ENCODE measurements at regions not wholly inside any gene's neighbourhood (a gene's known extent, or its start where the extent isn't known, plus 50 kb on each side); places are given as distances from the start of the nearest gene placed in this dataset.

- H3K27ac Mint-ChIP-seq, result no peak overlapping the region
- H3K9me3 Mint-ChIP-seq, result no peaks in the 10 kb centered on the region
- no peaks in the 10 kb centered on the region for H3K36me3 Mint-ChIP-seq (ENCODE audit: low read depth)
- H3K4me1 Mint-ChIP-seq (ENCODE audit: low read depth), result no peaks in the 10 kb centered on the region
- no peak for DNase-seq (ENCODE audit: low spot score)
- H3K4me3 Mint-ChIP-seq, result no peak overlapping the region
- H3K27me3 Mint-ChIP-seq (ENCODE audit: low read depth), result no peaks in the 10 kb centered on the region
These were observed 202.3 kb downstream of the KIF21A start for GRCh38 chr12:39240587-39240986.

GRCh38 chr12:39239490-39240486 is 203.1 kb downstream of the KIF21A start:
- no peaks in the 10 kb centered on the region for H3K36me3 Mint-ChIP-seq (ENCODE audit: low read depth)
- H3K4me3 Mint-ChIP-seq, result no peak overlapping the region
- no peak overlapping the region for H3K27ac Mint-ChIP-seq
- no peaks in the 10 kb centered on the region for H3K4me1 Mint-ChIP-seq (ENCODE audit: low read depth)
- no peaks in the 10 kb centered on the region for H3K9me3 Mint-ChIP-seq
- H3K27me3 Mint-ChIP-seq (ENCODE audit: low read depth), result no peaks in the 10 kb centered on the region
- no peak for DNase-seq (ENCODE audit: low spot score)

- H3K27ac Mint-ChIP-seq, result no peak overlapping the region
- H3K9me3 Mint-ChIP-seq, result no peaks in the 10 kb centered on the region
- no peaks in the 10 kb centered on the region for H3K36me3 Mint-ChIP-seq (ENCODE audit: low read depth)
- no peaks in the 10 kb centered on the region for H3K27me3 Mint-ChIP-seq (ENCODE audit: low read depth)
- no peak for DNase-seq (ENCODE audit: low spot score)
- H3K4me1 Mint-ChIP-seq (ENCODE audit: low read depth), result no peaks in the 10 kb centered on the region
- H3K4me3 Mint-ChIP-seq, result no peak overlapping the region
These were observed 205.9 kb downstream of the KIF21A start for GRCh38 chr12:39237004-39237403.

GRCh38 chr12:39235990-39236767 is 206.7 kb downstream of the KIF21A start:
- no peak for DNase-seq (ENCODE audit: low spot score)
- Mint-ChIP-seq H3K4me3 (no peak overlapping the region), H3K4me1 (ENCODE audit: low read depth) (no peaks in the 10 kb centered on the region), H3K36me3 (ENCODE audit: low read depth) (no peaks in the 10 kb centered on the region), H3K27ac (no peak overlapping the region), H3K9me3 (no peaks in the 10 kb centered on the region), H3K27me3 (ENCODE audit: low read depth) (no peaks in the 10 kb centered on the region)

GRCh38 chr12:39230086-39230485 is 212.8 kb downstream of the KIF21A start:
- no peaks in the 10 kb centered on the region for H3K9me3 Mint-ChIP-seq
- no peaks in the 10 kb centered on the region for H3K27me3 Mint-ChIP-seq (ENCODE audit: low read depth)
- no peaks in the 10 kb centered on the region for H3K4me1 Mint-ChIP-seq (ENCODE audit: low read depth)
- H3K27ac Mint-ChIP-seq, result no peak overlapping the region
- H3K4me3 Mint-ChIP-seq, result no peak overlapping the region
- no peak for DNase-seq (ENCODE audit: low spot score)
- no peaks in the 10 kb centered on the region for H3K36me3 Mint-ChIP-seq (ENCODE audit: low read depth)

GRCh38 chr12:39227218-39227617 is 215.7 kb downstream of the KIF21A start:
- H3K4me3 Mint-ChIP-seq, result no peak overlapping the region
- no peak overlapping the region for H3K27ac Mint-ChIP-seq
- H3K9me3 Mint-ChIP-seq, result no peaks in the 10 kb centered on the region
- H3K36me3 Mint-ChIP-seq (ENCODE audit: low read depth), result no peaks in the 10 kb centered on the region
- no peak for DNase-seq (ENCODE audit: low spot score)
- no peaks in the 10 kb centered on the region for H3K4me1 Mint-ChIP-seq (ENCODE audit: low read depth)
- H3K27me3 Mint-ChIP-seq (ENCODE audit: low read depth), result no peaks in the 10 kb centered on the region

- no peaks in the 10 kb centered on the region for H3K9me3 Mint-ChIP-seq
- no peaks in the 10 kb centered on the region for H3K4me1 Mint-ChIP-seq (ENCODE audit: low read depth)
- H3K27ac Mint-ChIP-seq, result no peak overlapping the region
- no peak for DNase-seq (ENCODE audit: low spot score)
- H3K36me3 Mint-ChIP-seq (ENCODE audit: low read depth), result no peaks in the 10 kb centered on the region
- H3K4me3 Mint-ChIP-seq, result no peak overlapping the region
- no peaks in the 10 kb centered on the region for H3K27me3 Mint-ChIP-seq (ENCODE audit: low read depth)
These were observed 217.9 kb downstream of the KIF21A start for GRCh38 chr12:39224971-39225370.

- Mint-ChIP-seq H3K27ac (no peak overlapping the region), H3K27me3 (ENCODE audit: low read depth) (no peaks in the 10 kb centered on the region), H3K4me1 (ENCODE audit: low read depth) (no peaks in the 10 kb centered on the region), H3K36me3 (ENCODE audit: low read depth) (no peaks in the 10 kb centered on the region), H3K9me3 (peaks cover 11% of the 10 kb centered on the region), H3K4me3 (no peak overlapping the region)
- DNase-seq (ENCODE audit: low spot score), result no peak
These were observed 237.0 kb downstream of the KIF21A start for GRCh38 chr12:39205969-39206368.

GRCh38 chr12:39199351-39199750 is 243.6 kb downstream of the KIF21A start:
- no peaks in the 10 kb centered on the region for H3K27me3 Mint-ChIP-seq (ENCODE audit: low read depth)
- no peak overlapping the region for H3K4me3 Mint-ChIP-seq

GRCh38 chr12:39188689-39189088 is 254.2 kb downstream of the KIF21A start:
- Mint-ChIP-seq H3K9me3 (no peaks in the 10 kb centered on the region), H3K36me3 (ENCODE audit: low read depth) (no peaks in the 10 kb centered on the region), H3K27me3 (ENCODE audit: low read depth) (no peaks in the 10 kb centered on the region), H3K4me3 (no peak overlapping the region), H3K27ac (no peak overlapping the region), H3K4me1 (ENCODE audit: low read depth) (no peaks in the 10 kb centered on the region)
- no peak for DNase-seq (ENCODE audit: low spot score)

More at GRCh38 chr12:39199351-39199750, 243.6 kb downstream of the KIF21A start:
- no peaks in the 10 kb centered on the region for H3K36me3 Mint-ChIP-seq (ENCODE audit: low read depth)
- H3K9me3 Mint-ChIP-seq, result peaks cover 13% of the 10 kb centered on the region
- H3K4me1 Mint-ChIP-seq (ENCODE audit: low read depth), result no peaks in the 10 kb centered on the region
- no peak overlapping the region for H3K27ac Mint-ChIP-seq
- DNase-seq (ENCODE audit: low spot score), result no peak

- Mint-ChIP-seq H3K9me3 (no peaks in the 10 kb centered on the region), H3K4me3 (no peak overlapping the region), H3K4me1 (ENCODE audit: low read depth) (no peaks in the 10 kb centered on the region), H3K27me3 (ENCODE audit: low read depth) (no peaks in the 10 kb centered on the region), H3K27ac (no peak overlapping the region), H3K36me3 (ENCODE audit: low read depth) (no peaks in the 10 kb centered on the region)
- DNase-seq (ENCODE audit: low spot score), result no peak
These were observed 256.2 kb downstream of the KIF21A start for GRCh38 chr12:39186744-39187143.

- no peak for DNase-seq (ENCODE audit: low spot score)
- H3K4me3 Mint-ChIP-seq, result no peak overlapping the region
- no peaks in the 10 kb centered on the region for H3K27me3 Mint-ChIP-seq (ENCODE audit: low read depth)
- H3K4me1 Mint-ChIP-seq (ENCODE audit: low read depth), result no peaks in the 10 kb centered on the region
- H3K36me3 Mint-ChIP-seq (ENCODE audit: low read depth), result no peaks in the 10 kb centered on the region
- H3K27ac Mint-ChIP-seq, result no peak overlapping the region
- H3K9me3 Mint-ChIP-seq, result no peaks in the 10 kb centered on the region
These were observed 264.1 kb downstream of the KIF21A start for GRCh38 chr12:39178837-39179236.

GRCh38 chr12:39176356-39176755 is 266.6 kb downstream of the KIF21A start:
- Mint-ChIP-seq H3K4me3 (no peak overlapping the region), H3K27ac (no peak overlapping the region), H3K36me3 (ENCODE audit: low read depth) (no peaks in the 10 kb centered on the region), H3K4me1 (ENCODE audit: low read depth) (no peaks in the 10 kb centered on the region), H3K27me3 (ENCODE audit: low read depth) (no peaks in the 10 kb centered on the region), H3K9me3 (no peaks in the 10 kb centered on the region)
- no peak for DNase-seq (ENCODE audit: low spot score)

- H3K4me3 Mint-ChIP-seq, result no peak overlapping the region
- H3K27ac Mint-ChIP-seq, result no peak overlapping the region
- no peaks in the 10 kb centered on the region for H3K27me3 Mint-ChIP-seq (ENCODE audit: low read depth)
- no peaks in the 10 kb centered on the region for H3K4me1 Mint-ChIP-seq (ENCODE audit: low read depth)
- no peaks in the 10 kb centered on the region for H3K9me3 Mint-ChIP-seq
- H3K36me3 Mint-ChIP-seq (ENCODE audit: low read depth), result no peaks in the 10 kb centered on the region
- DNase-seq (ENCODE audit: low spot score), result no peak
These were observed 268.3 kb upstream of the CPNE8 start for GRCh38 chr12:39173726-39174125.
